GM18507 (cell line): ENCODE measurements at regions not wholly inside any gene's neighbourhood (a gene's known extent, or its start where the extent isn't known, plus 50 kb on each side); places are given as distances from the start of the nearest gene placed in this dataset.

Experiments used
- DNase-seq: peaks from one replicate; pipeline ENCODE4 v3.0.0; 2011; ENCODE audit warnings: low read depth; ENCODE audit not compliant: insufficient read length; ENCODE audit errors: extremely low spot score
- FAIRE-seq: peaks from 2 replicates; lab custom pipeline; 2011; peaks lifted over from hg19 to GRCh38; lab: Jason Lieb, UNC

DNA sequence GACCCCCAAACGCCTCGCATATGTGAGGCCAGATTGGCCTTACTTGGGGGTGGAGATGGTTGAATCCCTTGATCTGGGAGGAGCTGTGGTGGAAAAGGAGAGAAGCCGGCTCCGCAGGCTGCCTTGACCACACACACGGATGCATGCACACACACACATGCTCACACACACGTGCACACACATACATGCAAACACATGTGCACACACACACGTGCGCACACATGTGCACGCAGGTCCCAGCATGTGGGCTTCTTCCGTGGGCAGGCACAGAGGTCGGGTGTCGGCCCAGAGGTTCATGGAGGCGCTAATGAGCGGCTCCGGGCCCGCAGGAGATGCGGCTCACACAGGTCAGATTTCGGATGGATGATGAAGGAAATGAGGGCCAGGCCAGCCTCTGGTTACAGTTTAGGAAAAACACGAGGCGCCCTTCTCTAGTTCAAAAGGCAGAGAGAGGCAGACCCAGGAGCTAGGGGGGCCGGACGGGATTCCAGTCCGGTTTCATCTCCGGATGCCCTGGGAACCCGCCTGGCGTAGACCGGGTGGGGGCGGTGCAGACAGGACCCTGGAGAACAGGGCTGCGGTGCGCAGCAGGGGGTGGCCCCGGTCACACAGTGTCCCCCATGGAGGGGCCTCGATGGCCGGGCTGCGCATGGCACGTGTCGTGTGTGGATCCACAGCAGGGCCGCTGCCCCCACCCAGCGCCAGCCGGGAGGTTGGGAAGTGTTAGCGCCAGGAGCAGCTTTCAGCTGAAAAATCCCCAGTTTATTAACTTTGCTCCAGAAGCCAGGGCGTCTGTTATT is 91.1 kb upstream of the ACTRT2 start:
- FAIRE-seq (no peak), DNase-seq (no peak)

DNA sequence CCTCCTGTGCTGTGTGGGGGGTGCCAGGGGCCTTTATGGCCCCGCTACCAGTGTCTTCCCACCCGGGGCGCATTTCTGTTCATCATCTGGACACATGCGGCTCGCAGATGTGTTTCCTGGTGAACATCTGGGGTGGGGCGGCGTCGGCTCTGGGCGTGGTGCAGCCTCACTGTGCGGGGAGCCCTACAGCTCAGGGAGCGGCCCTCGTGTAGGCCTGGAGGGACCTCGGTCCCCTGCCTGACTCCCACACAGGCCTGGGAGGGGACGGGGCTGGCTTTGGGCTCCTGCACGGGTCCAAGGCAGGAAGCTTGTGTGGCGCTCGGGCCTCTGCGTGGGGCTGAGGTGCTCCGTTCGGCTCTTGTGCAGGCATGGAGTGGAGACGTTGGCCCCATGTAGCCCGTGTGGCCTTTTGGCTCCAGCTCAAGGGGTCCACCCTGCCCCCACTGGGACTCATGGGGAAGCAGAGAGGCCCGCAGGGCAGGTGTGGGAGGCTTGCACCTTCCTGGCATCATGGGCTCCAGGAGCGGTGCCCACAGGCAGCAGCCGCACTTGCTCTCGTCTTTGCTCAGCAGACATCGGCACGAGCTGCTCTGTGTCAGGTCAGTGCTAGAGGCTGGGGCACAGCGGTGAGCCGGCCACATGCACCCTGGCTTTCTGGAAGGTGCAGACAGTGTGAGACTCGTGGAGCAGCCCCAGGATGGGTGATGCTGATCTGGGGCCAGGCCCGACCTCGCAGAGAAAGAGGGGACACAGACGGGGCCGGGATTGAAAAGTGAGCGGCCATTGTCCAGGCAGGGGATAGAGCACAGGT is 90.1 kb upstream of the ACTRT2 start:
- FAIRE-seq (no peak), DNase-seq (no peak)

DNA sequence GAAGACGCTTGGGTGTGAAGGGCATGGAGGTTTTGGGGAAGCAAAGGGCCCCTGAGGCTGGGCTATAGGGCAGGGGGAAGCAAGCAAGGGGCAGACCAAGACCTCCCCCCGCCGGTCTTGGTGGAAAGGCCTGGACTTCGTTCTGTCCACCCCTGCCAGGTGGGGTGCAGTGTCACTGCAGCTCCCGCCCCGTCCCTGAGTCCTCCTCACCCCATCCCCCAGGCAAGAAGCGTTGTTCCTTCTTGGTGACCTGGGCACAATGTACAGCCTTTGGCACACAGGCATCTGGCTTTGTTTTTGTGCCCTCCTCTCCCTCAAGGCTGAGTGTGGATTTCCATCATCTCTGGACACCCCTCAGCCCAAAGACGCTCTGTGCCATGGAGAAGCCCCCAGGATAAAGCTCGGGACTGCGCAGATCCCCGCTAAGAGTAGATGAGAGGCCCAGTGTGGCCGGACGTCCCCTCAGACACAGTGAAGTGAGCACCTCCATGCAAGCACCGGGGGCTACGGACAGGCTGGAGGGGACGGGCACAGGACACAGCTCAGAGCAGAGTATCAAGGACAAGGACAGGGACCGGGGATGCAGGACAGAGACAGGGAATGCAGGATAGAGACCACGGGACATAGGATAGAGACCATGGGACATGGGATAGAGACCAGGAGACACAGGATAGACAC is 89.4 kb upstream of the ACTRT2 start:
- FAIRE-seq: no peak
- DNase-seq: no peak

DNA sequence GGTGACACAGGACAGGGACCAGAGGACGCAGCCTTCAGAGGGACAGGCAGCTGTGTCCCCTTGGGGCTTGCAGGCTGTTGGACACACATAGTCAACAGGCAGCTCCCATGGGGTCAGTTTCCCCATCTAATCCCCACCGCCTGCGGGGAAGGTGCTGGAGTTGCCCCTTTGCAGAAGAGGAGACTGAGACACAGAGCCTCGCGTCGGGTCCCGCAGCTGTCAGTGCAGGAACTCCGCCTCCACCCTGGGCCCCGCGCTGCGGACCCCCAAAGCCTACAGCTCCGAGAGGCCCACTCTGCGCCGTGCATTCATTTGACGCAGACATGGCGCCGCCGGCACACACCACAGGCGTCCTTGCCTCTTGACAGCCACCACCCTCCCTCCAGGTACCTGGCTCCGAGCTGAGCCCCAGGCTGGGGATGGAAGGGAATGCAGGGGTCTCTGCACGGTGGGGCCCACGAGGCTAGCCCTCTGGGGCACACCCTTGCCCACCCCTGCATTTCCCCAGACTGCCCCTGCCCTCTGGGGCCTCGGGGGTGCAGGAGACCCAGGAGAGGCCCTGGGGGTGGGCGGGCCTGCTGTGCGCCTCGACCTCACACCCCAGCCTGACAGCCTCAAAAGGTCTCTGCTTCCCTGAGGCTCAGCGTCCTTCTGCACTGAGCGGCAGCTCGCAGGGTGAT is 88.5 kb upstream of the ACTRT2 start:
- no peak for DNase-seq
- no peak for FAIRE-seq

DNA sequence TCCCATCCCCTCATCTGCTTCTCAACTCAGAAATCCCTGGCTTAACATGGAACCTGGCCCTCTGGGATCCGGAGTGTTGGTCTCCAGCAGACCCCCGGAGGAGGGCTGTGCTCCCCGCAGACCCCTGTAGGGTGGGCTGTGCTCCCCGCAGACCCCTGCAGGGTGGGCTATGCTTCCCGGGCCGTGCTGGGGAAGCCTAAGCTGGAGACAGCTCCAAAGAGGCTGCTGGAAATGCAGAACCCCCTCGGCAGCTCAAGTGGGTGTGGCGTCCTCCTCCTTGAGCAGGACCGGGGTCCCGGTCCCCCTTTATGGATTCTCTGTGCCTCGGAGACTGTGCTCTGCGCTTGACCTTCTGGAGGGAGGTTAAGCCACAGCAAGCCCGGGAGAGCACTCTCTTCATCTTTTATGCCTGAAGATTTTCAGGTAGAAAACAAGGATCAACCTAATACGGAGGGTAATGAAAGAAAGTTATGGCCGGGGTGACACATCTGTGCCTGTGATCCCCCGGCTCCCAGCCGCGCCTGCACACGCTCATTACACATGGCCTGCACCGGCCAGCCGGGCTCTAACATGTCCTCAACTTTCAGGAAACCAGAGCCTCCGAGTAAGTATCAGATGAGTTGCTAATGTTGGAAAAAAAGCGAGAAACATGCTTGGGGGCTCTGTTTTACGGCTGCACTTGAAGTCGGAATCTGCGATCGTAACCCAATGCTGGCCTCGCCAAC is 87.7 kb upstream of the ACTRT2 start:
- no peak for FAIRE-seq
- no peak for DNase-seq

DNA sequence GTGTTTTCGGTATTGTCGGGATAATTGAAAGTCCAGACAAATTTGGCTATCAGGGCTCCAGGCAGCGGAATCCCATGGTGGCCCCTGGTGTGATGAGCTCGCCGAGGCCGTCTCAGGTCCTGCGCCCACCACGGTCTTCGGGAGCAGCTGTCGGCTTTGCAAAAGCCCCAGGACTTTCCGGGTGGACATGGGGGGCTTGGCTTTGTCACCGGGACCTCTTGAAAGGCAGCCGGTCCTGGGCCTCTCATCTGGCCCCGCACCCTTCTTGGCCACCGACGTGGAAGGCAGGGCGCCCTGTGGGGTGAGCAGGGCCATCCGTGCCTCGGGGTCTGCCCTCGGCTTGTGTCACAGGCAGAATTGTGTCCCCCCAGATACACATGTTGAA is 87.1 kb upstream of the ACTRT2 start:
- DNase-seq (no peak), FAIRE-seq (no peak)

DNA sequence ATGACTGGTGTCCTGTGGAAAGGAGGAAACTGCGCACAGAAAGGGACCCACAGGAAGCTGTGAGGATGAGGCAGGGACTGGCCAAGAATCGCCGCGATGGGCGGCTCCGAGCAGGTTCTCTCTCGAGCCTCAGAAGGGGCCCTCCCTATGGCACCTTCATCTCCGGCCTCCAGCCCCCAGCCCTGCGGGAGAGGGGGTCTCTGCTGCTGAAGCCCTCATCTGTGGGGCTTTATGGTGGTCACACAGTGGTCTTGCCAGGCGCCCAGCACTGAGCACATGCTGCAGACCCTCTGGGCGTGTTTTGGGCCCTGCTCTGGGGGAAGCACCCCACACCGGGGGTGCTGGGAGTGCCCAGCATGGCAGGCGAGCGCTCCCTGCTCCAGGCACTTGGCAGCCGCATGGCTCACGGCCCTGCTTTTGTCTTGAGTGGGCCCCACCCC is 86.6 kb upstream of the ACTRT2 start:
- no peak for FAIRE-seq
- no peak for DNase-seq

DNA sequence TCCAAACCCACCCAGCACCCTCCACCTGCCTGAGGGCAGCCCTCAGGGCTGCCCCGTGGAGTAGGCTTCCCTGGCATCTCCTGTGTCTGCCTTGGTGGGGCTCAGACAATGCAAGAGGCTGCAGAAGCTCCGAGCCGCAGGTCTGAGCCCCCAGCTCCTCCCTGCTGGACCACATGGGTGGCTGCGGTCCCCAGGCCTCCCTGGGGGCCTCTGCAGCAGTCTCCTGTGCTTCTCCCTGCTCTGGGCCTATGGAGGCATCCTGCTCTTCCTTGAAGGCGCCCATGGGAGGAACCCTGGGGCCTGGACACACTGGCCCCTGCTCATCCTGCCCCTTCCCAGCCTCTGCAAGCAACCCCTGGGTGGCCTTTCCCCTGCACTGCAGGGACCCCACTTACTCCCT is 86.1 kb upstream of the ACTRT2 start:
- DNase-seq (no peak), FAIRE-seq (no peak)

DNA sequence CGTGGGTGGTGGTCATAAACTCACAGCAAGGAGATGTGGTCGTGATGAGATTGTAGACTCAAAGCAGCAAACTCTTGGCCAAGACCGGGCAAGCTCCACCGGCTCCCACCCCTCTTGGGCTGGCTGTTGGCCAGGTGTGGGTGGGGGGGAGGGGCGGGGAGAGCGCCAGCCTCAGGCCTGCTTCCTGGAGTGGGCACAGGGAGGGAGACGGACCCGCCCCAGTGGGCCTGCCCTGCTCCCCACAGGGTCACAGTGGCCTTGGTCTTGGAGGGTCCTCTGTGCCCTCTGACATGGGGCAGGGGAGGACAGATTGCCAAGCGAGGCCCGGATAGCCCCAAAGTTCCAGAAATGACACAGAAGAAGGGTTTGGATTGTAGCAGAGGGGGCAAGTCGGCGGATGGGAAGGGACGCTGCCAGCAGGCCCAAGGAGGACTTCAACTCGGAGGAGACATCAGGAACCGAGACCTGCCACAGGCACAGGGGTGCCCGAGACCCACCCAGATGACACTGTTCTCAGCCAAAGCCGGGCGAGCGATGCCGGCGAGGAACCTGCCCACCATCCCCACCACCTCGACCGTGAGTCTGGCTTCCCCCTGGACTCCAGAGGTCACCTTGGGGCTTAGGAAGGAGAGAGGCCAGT is 85.4 kb upstream of the ACTRT2 start:
- FAIRE-seq (no peak), DNase-seq (no peak)

DNA sequence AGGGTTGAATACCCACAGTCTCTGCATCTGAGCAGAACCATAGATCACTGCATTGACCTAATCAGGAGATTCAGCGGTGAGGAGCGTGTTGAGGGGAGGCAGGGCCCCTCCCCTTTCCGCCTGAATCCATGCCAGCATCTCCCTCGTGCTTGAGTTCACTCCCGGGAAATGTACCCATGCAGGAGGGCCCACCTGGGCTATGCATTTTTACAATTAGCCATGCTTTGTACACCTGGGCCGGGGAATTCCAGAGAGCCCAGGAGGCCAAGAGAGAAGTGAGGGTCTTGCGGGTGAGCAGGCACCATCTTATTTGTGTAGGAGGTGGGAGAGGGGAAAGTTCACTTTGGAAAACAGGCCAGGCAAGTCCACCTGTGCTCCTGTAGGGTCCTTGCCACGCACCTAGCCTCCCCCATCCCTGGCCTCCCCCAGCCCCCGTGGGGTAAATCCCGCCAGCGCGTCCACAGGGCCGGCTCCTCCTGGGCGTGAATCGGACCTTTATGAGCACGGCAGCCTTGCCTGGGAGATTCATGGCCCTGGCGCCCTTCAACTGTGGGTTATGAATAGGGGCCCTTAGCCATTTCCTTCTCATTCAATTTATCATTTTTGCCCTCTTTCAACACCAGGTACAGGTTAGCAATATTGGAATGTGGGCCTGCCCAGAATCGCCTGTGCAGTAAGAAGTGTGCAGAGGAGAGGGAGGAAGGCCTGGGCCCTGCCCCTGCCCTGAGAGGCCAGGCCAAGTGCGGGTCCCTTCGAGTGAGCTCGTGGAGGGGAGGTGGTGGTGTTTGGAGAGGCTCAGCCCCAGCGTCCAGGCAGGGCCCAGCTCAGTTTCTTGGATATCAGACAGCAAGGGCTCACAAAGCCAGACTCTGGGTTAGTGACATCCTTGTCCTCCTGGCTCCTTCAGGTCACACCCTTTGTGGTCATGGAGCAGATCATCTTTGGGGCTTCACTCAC is 84.4 kb upstream of the ACTRT2 start:
- FAIRE-seq (no peak), DNase-seq (no peak)

DNA sequence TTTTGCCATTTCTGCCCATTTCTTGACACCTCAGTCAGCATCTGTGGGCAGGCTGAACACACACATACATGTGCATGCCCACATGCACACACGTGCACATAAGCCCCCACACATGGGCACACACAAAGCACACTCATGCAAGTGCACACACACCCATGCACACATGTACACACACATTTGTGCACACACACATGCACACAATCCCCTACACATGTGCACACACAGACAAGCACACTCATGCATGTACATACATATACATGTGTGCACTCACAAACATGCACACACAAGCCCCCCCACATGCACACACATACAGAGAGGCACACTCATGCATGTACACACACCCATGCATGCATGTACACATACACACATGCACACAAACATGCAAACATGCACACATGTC is 83.5 kb upstream of the ACTRT2 start:
- FAIRE-seq (no peak), DNase-seq (no peak)

DNA sequence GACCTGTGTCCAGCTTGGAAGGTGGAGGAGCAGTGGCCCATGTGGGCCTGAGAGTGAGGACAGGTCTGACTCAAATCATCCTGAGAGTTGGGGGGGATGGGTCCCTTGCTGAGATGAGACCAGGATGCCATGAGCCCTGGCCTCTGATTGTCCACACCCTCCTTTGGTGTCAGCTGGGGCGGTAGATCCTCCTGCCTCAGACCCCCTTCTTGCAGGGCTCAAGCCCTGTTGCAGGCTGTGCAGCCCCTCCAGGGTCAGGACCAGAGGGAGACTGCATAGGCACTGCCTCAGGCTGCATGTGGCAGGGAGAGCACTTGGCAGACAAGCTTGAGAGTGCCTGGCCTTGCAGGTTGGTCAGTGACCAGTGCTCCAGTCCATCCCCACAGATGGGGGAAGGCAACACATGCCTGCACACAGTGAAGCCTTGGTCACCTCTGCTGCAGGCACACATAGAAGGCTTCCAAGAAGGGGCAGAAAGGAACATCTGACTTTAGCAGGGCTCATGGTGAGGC is 82.2 kb upstream of the ACTRT2 start:
- no peak for FAIRE-seq
- DNase-seq: no peak

DNA sequence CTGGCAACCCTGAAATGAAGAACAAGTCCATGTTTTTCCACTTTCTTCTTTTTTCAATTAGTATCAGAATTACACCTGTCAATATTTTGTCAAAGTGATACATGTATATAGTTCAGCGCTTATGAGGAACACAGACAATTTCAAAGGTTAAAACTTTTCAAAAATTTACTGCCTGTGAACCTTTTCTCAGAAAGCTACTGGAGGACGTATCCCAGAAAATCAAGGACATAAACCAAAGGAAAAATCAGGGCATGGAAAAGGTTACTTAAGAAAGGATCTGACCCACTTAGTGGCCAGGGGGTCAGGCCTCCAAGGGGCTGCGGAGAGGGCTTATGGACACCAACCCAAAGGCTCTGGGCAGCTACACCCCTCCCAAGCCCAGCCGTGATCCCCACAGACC is 81.1 kb upstream of the ACTRT2 start:
- no peak for DNase-seq
- FAIRE-seq: no peak

DNA sequence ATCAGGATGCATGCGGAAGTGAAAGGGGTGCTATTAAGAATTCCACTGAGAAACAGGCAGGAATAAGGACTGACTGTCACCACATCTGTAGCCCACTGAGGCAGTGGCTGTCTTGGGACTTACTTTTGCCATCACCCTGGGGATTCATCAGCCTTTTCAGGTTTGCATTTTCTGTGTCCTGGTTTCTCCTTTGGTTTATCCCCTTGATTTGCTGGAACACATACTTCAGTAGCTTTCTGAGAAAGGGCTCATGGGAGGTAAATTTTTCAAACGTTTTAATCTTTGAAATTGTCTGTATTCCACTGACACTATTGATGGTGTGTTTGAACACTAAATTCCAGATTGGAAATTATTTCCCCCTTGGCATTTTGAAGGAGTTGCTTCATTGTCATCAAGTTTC is 80.2 kb upstream of the ACTRT2 start:
- FAIRE-seq (no peak), DNase-seq (no peak)

DNA sequence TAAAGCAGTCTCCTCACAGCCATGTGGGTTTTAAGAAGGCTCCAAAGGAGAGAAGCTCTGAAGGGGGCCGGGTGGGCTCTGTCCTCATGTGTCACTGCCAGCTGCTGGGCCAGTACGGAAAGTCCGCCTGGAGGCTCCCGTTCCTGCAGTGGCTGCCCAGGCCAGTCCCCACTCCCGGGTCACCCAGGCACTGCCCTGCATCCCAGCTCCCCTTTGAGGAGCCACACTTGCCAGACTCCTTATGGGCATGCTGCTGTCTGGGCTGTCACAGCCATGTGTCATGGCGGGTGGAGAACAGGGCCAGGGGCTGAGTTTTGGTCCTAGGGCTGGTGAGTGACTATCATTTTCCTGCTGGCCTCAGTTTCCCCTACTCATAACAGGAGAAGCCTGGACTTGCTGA is 79.4 kb upstream of the ACTRT2 start:
- FAIRE-seq (no peak), DNase-seq (no peak)

DNA sequence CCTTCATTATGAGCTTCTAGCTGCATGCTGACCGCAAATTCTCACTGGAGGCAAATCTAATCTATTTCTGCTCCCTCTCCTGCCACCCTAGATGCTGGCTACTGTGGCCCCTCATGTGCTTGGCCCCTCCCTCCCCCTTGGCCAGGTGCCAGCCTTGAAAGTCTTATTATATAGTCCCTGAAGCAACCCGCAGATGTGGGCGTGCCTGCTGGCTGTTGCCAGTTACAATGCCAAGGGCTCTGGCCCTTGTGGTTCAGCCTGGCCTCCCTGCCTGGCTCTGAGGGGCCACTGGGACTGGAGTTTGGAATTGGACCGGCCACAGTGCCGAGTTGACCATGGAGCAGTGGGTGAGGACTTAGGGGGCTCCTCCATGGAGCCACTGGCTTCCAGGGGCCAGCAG is 78.9 kb upstream of the ACTRT2 start:
- no peak for FAIRE-seq
- no peak for DNase-seq

DNA sequence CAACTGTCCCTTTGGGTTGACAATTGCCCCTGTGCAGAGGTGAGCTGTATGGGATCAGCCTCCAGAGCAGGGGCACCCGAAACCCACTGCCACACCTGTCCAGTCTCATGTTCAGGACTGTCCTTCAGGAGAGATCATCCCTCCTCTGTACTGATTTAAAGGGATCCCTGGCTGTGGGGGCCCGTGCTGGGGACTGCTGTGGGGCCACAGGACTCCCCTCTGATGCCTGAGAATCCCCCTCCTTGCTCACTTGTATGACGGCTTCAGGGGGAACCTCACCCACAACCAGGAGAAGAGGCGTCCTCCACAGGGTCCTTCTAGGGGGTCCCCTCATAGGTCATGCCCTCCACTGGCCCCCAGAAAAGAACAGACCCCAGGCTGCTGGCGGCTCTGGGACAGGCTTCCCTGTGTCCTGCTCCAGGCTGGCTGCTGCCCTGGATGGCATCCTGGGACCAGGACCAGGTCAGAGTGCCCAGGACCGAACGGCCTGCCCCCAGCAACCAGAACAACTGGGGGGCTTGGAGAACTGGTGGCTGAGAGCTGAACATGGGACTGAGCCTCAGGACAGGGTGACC is 77.5 kb upstream of the ACTRT2 start:
- no peak for FAIRE-seq
- no peak for DNase-seq
